Lower leg skin (tissue), 3 donors: ENCODE measurements at regions not wholly inside any gene's neighbourhood (a gene's known extent, or its start where the extent isn't known, plus 50 kb on each side); places are given as distances from the start of the nearest gene placed in this dataset.

ENCODE experiments used
- POLR2A ChIP-seq, 2 donors: fragments of 450-650 bp; IDR thresholded peaks; one replicate each; pipeline ENCODE4 v1.6.1; 2016 to 2017; ENCODE audit warnings: antibody characterized with exemption in 2 of 2, mild to moderate bottlenecking in 1 of 2, moderate library complexity in 1 of 2
- TF ChIP-seq, protein P1 (sequence below), 3 donors: fragments of 450-650 bp; IDR thresholded peaks; one replicate each; pipeline ENCODE4 v1.5.1; 2016; ENCODE audit warnings: antibody characterized with exemption in 3 of 3, mild to moderate bottlenecking in 3 of 3, moderate library complexity in 2 of 3

DNA sequence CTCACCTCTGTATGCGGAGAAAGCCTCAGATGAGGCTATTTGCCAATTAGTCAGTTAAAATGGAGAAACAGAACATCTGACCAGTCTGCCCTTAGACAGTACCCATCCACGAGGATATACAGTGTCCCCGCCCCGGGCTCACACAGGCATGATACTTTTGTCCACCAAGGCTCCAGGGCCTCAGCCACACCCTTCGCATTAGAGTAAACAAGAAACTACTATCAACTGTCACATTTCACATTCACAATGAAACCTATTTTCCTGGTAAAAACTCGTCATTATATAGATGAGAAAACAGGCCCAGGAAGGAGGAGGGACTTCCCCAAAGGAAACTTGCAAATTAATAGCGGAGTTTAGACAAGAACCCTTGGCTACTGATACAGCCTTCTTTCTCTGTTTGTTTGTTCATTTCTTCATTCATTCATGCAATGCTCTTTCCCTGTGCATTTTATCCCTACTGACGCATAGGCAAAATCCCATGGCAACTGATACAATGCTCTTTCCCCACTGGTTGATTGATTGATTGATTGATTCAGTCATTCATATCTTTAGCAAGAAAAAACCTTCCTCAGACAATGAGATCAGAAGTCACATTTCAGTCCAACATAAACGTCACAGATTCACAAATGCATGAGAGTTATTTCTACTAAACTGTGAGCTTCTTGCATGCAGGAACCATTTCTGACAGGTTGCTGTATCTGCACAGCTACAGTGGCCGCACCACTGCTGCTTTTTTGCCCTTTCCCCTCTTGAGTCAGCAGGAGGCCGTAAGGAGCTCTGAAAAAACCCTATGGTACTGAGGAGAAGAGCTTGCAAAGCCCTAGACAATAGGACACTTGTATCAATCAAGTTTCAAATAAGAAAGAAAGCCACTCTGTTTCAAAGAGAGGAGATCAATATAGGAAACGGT, 777.1 kb downstream of the RNF144A start:
- TF ChIP-seq, protein P1, sequence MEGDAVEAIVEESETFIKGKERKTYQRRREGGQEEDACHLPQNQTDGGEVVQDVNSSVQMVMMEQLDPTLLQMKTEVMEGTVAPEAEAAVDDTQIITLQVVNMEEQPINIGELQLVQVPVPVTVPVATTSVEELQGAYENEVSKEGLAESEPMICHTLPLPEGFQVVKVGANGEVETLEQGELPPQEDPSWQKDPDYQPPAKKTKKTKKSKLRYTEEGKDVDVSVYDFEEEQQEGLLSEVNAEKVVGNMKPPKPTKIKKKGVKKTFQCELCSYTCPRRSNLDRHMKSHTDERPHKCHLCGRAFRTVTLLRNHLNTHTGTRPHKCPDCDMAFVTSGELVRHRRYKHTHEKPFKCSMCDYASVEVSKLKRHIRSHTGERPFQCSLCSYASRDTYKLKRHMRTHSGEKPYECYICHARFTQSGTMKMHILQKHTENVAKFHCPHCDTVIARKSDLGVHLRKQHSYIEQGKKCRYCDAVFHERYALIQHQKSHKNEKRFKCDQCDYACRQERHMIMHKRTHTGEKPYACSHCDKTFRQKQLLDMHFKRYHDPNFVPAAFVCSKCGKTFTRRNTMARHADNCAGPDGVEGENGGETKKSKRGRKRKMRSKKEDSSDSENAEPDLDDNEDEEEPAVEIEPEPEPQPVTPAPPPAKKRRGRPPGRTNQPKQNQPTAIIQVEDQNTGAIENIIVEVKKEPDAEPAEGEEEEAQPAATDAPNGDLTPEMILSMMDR (IDR thresholded peaks at IDR 0.05) = no peak
- TF ChIP-seq POLR2A (IDR thresholded peaks at IDR 0.05) = no peak
